OCI-LY3 (cell line): ENCODE measurements at regions not wholly inside any gene's neighbourhood (a gene's known extent, or its start where the extent isn't known, plus 50 kb on each side); places are given as distances from the start of the nearest gene placed in this dataset.

Experiments
- H2AFZ ChIP-seq: fragments of 200-600, 300-600 bp; shearing (Covaris generic); 2 replicates; pipeline ENCODE4 v1.6.0; 2014; ENCODE audit warnings: antibody characterized with exemption, low read depth, low read length
- H3K27ac ChIP-seq: fragments of 200-600, 300-600 bp; sonication (generic); 2 replicates; pipeline ENCODE4 v1.5.1; 2014; ENCODE audit warnings: mild to moderate bottlenecking, low read length, moderate library complexity, mixed read lengths
- H3K27me3 ChIP-seq: fragments of 200-600, 300-600 bp; sonication (generic); 2 replicates; pipeline ENCODE4 v1.6.1; 2014; ENCODE audit warnings: low read depth, low read length, mixed read lengths
- H3K36me3 ChIP-seq: fragments of 200-600, 300-600 bp; sonication (generic); replicated peaks from 2 replicates; pipeline ENCODE3; 2014; ENCODE audit warnings: low read depth, low read length, mixed read lengths
- H3K4me1 ChIP-seq: fragments of 300-600, 200-600 bp; sonication (generic); 2 replicates; pipeline ENCODE4 v1.6.1; 2014; ENCODE audit warnings: low read length, mixed read lengths
- H3K4me2 ChIP-seq: fragments of 200-600, 300-600 bp; sonication (generic); 2 replicates; pipeline ENCODE4 v1.6.1; 2014; ENCODE audit warnings: low read length, mixed read lengths
- H3K4me3 ChIP-seq: fragments of 300-600, 200-600 bp; sonication (generic); 2 replicates; pipeline ENCODE4 v1.5.1; 2014; ENCODE audit warnings: antibody characterized with exemption, mild to moderate bottlenecking, low read length, moderate library complexity
- H3K79me2 ChIP-seq: fragments of 300-600, 200-600 bp; shearing (Covaris generic); 2 replicates; pipeline ENCODE4 v1.6.1; 2014; ENCODE audit warnings: mild to moderate bottlenecking, low read length, mixed read lengths
- H3K9ac ChIP-seq: fragments of 300-600, 200-600 bp; shearing (Covaris generic); 2 replicates; pipeline ENCODE4 v1.6.0; 2014; ENCODE audit warnings: mild to moderate bottlenecking, low read length, moderate library complexity
- H3K9me3 ChIP-seq: fragments of 200-600, 300-600 bp; shearing (Covaris generic); 2 replicates; pipeline ENCODE4 v1.6.1; 2014; ENCODE audit warnings: low read length, mixed read lengths; ENCODE audit not compliant: insufficient read depth
- H4K20me1 ChIP-seq: fragments of 200-600, 300-600 bp; sonication (generic); 2 replicates; pipeline ENCODE4 v1.6.1; 2016; ENCODE audit warnings: low read length, mixed read lengths; ENCODE audit not compliant: insufficient read depth
- CTCF ChIP-seq: fragments of 200-600, 300-600 bp; sonication (generic); IDR thresholded peaks from 2 replicates; pipeline ENCODE4 v1.5.1; 2014; ENCODE audit warnings: antibody characterized with exemption, low read length, low read depth
- EZH2phosphoT487 ChIP-seq: fragments of 200-600 bp; shearing (Covaris generic); IDR thresholded peaks from 2 replicates; pipeline ENCODE4 v1.6.1; 2018; ENCODE audit warnings: antibody characterized with exemption, mixed run types, low read depth

GRCh38 chr21:35705237-35705887 is 355.0 kb downstream of the SETD4 start:
- TF ChIP-seq CTCF (no peak), EZH2phosphoT487 (no peak)
- no peaks in the 10 kb centered on the region for H4K20me1 ChIP-seq

GRCh38 chr21:35703704-35704103 is 356.6 kb downstream of the SETD4 start:
- Histone ChIP-seq H3K9ac (no peak overlapping the region), H3K79me2 (no peaks in the 10 kb centered on the region), H3K4me3 (no peak overlapping the region), H3K27me3 (peaks cover 12% of the 10 kb centered on the region; the same call in 1 of the 2 replicates), H3K4me2 (no peak overlapping the region), H3K4me1 (no peaks in the 10 kb centered on the region), H3K27ac (no peak overlapping the region), H2AFZ (no peak overlapping the region), H3K9me3 (no peaks in the 10 kb centered on the region), H3K36me3 (no peaks in the 10 kb centered on the region), H4K20me1 (no peaks in the 10 kb centered on the region)
- TF ChIP-seq EZH2phosphoT487 (no peak), CTCF (no peak)

More at GRCh38 chr21:35705237-35705887, 355.0 kb downstream of the SETD4 start:
- Histone ChIP-seq H3K79me2 (no peaks in the 10 kb centered on the region), H3K9ac (no peak overlapping the region), H3K27me3 (peaks cover 12% of the 10 kb centered on the region; the same call in 1 of the 2 replicates), H3K4me3 (no peak overlapping the region), H2AFZ (no peak overlapping the region), H3K27ac (no peak overlapping the region), H3K4me2 (no peak overlapping the region), H3K4me1 (no peaks in the 10 kb centered on the region), H3K9me3 (no peaks in the 10 kb centered on the region), H3K36me3 (no peaks in the 10 kb centered on the region)

- Histone ChIP-seq H3K9me3 (no peaks in the 10 kb centered on the region), H3K4me1 (no peaks in the 10 kb centered on the region), H3K27me3 (peaks cover 11% of the 10 kb centered on the region; the same call in 1 of the 2 replicates), H3K79me2 (no peaks in the 10 kb centered on the region), H3K27ac (no peak overlapping the region), H3K36me3 (no peaks in the 10 kb centered on the region), H3K9ac (no peak overlapping the region), H3K4me2 (no peak overlapping the region), H3K4me3 (no peak overlapping the region), H4K20me1 (no peaks in the 10 kb centered on the region), H2AFZ (no peak overlapping the region)
- no peak for TF ChIP-seq EZH2phosphoT487
- no peak for TF ChIP-seq CTCF
These were observed 361.0 kb downstream of the SETD4 start for GRCh38 chr21:35699361-35699760.

- Histone ChIP-seq H3K4me2 (no peak overlapping the region), H3K9me3 (no peaks in the 10 kb centered on the region), H3K79me2 (no peaks in the 10 kb centered on the region), H3K4me1 (peaks cover 5% of the 10 kb centered on the region; the same call in 1 of the 2 replicates), H4K20me1 (no peaks in the 10 kb centered on the region), H3K36me3 (no peaks in the 10 kb centered on the region), H3K27me3 (0 out of 2 replicates have a peak, but pooled peaks cover 6% of the 10 kb centered on the region), H3K27ac (no peak overlapping the region), H2AFZ (no peak overlapping the region), H3K9ac (no peak overlapping the region), H3K4me3 (no peak overlapping the region)
- no peak for TF ChIP-seq CTCF
- no peak for TF ChIP-seq EZH2phosphoT487
These were observed 363.0 kb downstream of the SETD4 start for GRCh38 chr21:35697321-35697808.
